Osteoblast (primary cell): ENCODE measurements at regions not wholly inside any gene's neighbourhood (a gene's known extent, or its start where the extent isn't known, plus 50 kb on each side); places are given as distances from the start of the nearest gene placed in this dataset.

Experiments
- DNase-seq: peaks from one replicate; pipeline ENCODE4 v3.0.0; 2011; ENCODE audit warnings: low spot score, mixed read lengths; ENCODE audit not compliant: insufficient read length; ENCODE audit errors: missing footprints
- H2AFZ ChIP-seq: 2 replicates; pipeline ENCODE4 v1.6.0; 2011; ENCODE audit warnings: mild to moderate bottlenecking, low read length
- H3K27ac ChIP-seq: 2 replicates; pipeline ENCODE4 v1.5.1; 2011; ENCODE audit warnings: mild to moderate bottlenecking, low read depth, low read length, moderate library complexity
- H3K27me3 ChIP-seq: 2 replicates; pipeline ENCODE4 v1.6.0; 2012; ENCODE audit warnings: mild to moderate bottlenecking, control low read depth, inconsistent platforms, low read length, moderate library complexity; ENCODE audit not compliant: insufficient read depth
- H3K36me3 ChIP-seq: 2 replicates; pipeline ENCODE4 v1.5.1; 2011; ENCODE audit warnings: mild to moderate bottlenecking, low read length, control low read depth, moderate library complexity; ENCODE audit not compliant: insufficient read depth
- H3K4me1 ChIP-seq: 2 replicates; pipeline ENCODE4 v1.5.1; 2011; ENCODE audit warnings: mild to moderate bottlenecking, low read length, control low read depth, moderate library complexity; ENCODE audit not compliant: insufficient read depth
- H3K4me2 ChIP-seq: 2 replicates; pipeline ENCODE4 v1.6.0; 2011; ENCODE audit warnings: mild to moderate bottlenecking, low read length; ENCODE audit not compliant: insufficient read depth
- H3K4me3 ChIP-seq: fragments of 200-600 bp; sonication (generic); 3 replicates; pipeline ENCODE4 v1.5.1; 2012; ENCODE audit warnings: mild to moderate bottlenecking, low read length, inconsistent platforms; ENCODE audit not compliant: insufficient read depth
- H3K79me2 ChIP-seq: 2 replicates; pipeline ENCODE4 v1.6.0; 2012; ENCODE audit warnings: mild to moderate bottlenecking, low read length, control low read depth, inconsistent platforms; ENCODE audit not compliant: insufficient read depth
- H3K9me3 ChIP-seq: 2 replicates; pipeline ENCODE4 v1.5.1; 2011; ENCODE audit warnings: low read depth, low read length, control low read depth
- H4K20me1 ChIP-seq: 2 replicates; pipeline ENCODE4 v1.6.0; 2012; ENCODE audit warnings: mild to moderate bottlenecking, low read length, control low read depth; ENCODE audit not compliant: insufficient read depth
- CTCF ChIP-seq: IDR thresholded peaks from 2 replicates; pipeline ENCODE4 v1.5.1; 2011; ENCODE audit warnings: mild to moderate bottlenecking, low read depth, low read length, moderate library complexity; ENCODE audit errors: extremely low read depth

DNA sequence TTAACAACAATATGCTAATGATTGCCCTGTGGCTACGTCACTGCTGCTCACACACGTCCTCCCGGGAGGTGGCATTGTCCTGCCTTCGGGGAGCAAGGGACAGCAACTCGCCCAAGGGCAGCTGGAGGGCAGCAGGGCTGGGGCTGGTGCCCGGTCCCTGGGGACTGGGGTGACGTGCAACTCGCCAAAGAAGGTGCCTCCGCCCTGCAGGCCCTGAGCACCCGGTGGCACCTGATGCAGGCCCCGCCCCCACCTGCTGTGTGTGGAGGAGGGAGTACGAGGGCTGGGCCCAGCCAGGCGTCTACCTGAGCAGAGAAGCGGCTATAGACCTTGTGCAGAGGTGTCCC is 64.8 kb upstream of the SLCO4A1 start:
- Histone ChIP-seq H3K36me3 (no peaks in the 10 kb centered on the region), H3K27me3 (peaks cover 40% of the 10 kb centered on the region), H3K4me1 (no peaks in the 10 kb centered on the region), H3K79me2 (no peaks in the 10 kb centered on the region), H3K9me3 (no peaks in the 10 kb centered on the region), H3K27ac (no peak overlapping the region), H2AFZ (no peak overlapping the region), H3K4me3 (no peak overlapping the region), H3K4me2 (no peak overlapping the region), H4K20me1 (peaks cover 2% of the 10 kb centered on the region)
- no peak for TF ChIP-seq CTCF
- DNase-seq = no peak

GRCh38 chr20:62578294-62578897 is 63.9 kb upstream of the SLCO4A1 start:
- Histone ChIP-seq H3K4me3 (no peak overlapping the region), H2AFZ (no peak overlapping the region), H3K9me3 (no peaks in the 10 kb centered on the region), H3K27ac (no peak overlapping the region), H3K27me3 (peaks cover 47% of the 10 kb centered on the region), H4K20me1 (peaks cover 2% of the 10 kb centered on the region), H3K4me2 (no peak overlapping the region), H3K36me3 (no peaks in the 10 kb centered on the region), H3K79me2 (no peaks in the 10 kb centered on the region), H3K4me1 (no peaks in the 10 kb centered on the region)
- DNase-seq = no peak
- TF ChIP-seq CTCF = no peak

DNA sequence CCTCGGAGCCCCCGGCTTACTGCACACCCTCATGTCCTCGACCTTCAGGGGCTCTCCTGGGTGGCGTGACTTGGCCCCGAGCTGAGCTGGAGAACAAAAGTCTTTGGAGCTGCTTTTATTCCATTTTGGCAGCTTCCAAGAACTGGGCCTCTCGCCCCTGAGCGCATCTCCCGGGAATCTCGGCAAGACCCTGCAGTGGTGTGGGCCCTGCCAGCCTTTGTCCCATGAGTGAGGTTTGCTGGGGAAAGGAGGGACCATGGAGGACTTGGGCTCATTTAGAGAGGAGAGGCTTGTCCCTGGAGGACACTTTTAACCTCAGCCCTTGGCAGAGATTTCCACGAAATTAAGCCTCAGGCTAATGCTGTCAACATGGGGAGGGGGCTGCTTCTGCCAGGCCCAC is 62.3 kb upstream of the SLCO4A1 start:
- Histone ChIP-seq H3K4me1 (no peaks in the 10 kb centered on the region), H2AFZ (no peak overlapping the region), H3K27me3 (peaks cover 51% of the 10 kb centered on the region), H3K36me3 (no peaks in the 10 kb centered on the region), H3K9me3 (no peaks in the 10 kb centered on the region), H3K27ac (no peak overlapping the region), H3K4me2 (no peak overlapping the region), H3K79me2 (no peaks in the 10 kb centered on the region), H3K4me3 (no peak overlapping the region), H4K20me1 (peaks cover 2% of the 10 kb centered on the region)
- TF ChIP-seq CTCF = no peak
- no peak for DNase-seq

- Histone ChIP-seq H2AFZ (no peak overlapping the region), H3K4me1 (no peaks in the 10 kb centered on the region), H3K27me3 (peaks cover 54% of the 10 kb centered on the region), H3K4me3 (no peak overlapping the region), H3K36me3 (no peaks in the 10 kb centered on the region), H3K9me3 (no peaks in the 10 kb centered on the region), H4K20me1 (peaks cover 2% of the 10 kb centered on the region), H3K4me2 (no peak overlapping the region), H3K79me2 (no peaks in the 10 kb centered on the region), H3K27ac (no peak overlapping the region)
- DNase-seq = no peak
- no peak for TF ChIP-seq CTCF
Measured at GRCh38 chr20:62580733-62581132, 61.6 kb upstream of the SLCO4A1 start.
